Activated CD4-positive, alpha-beta memory T cell treated with anti-CD3 and anti-CD28 coated beads for 36 hours (primary cell): ENCODE measurements at regions not wholly inside any gene's neighbourhood (a gene's known extent, or its start where the extent isn't known, plus 50 kb on each side); places are given as distances from the start of the nearest gene placed in this dataset.

Source experiments
- CTCF ChIA-PET: fragments of 350-600 bp; sonication (Branson Sonifier 250); formaldehyde crosslinking; loops from one replicate; lab custom pipeline; 2021; ENCODE audit warnings: antibody characterized with exemption, inconsistent platforms; lab: Charles Lee
- POLR2A ChIA-PET: fragments of 350-600 bp; sonication (Branson Sonifier 250); formaldehyde crosslinking; loops from one replicate; lab custom pipeline; 2021; ENCODE audit warnings: antibody characterized with exemption; lab: Charles Lee
- DNase-seq: peaks from one replicate; pipeline ENCODE4 v3.0.0-alpha.2; 2020
- H3K27ac Mint-ChIP-seq: one replicate; pipeline ENCODE4 v1.8.0; 2021; ENCODE audit warnings: mixed read lengths
- H3K27me3 Mint-ChIP-seq: one replicate; pipeline ENCODE4 v1.8.0; 2021; ENCODE audit warnings: mixed read lengths
- H3K36me3 Mint-ChIP-seq: one replicate; pipeline ENCODE4 v1.8.0; 2021; ENCODE audit warnings: mixed read lengths
- H3K4me1 Mint-ChIP-seq: one replicate; pipeline ENCODE4 v1.8.0; 2021; ENCODE audit warnings: low read depth, mixed read lengths
- H3K4me3 Mint-ChIP-seq: one replicate; pipeline ENCODE4 v1.8.0; 2021; ENCODE audit warnings: mild to moderate bottlenecking, mixed read lengths
- H3K9me3 Mint-ChIP-seq: one replicate; pipeline ENCODE4 v1.8.0; 2021; ENCODE audit warnings: mixed read lengths
- intact Hi-C: fragments of 100-400 bp; cut with micrococcal nuclease; formaldehyde crosslinking; loops from one replicate; pipeline ENCODE4 v1.15.1; 2023

GRCh38 chr18:75116165-75116564, 92.8 kb downstream of the PTGR3 start:
- Mint-ChIP-seq H3K27ac (no peak overlapping the region), H3K4me3 (no peak overlapping the region), H3K4me1 (no peaks in the 10 kb centered on the region), H3K36me3 (no peaks in the 10 kb centered on the region), H3K9me3 (no peaks in the 10 kb centered on the region), H3K27me3 (peaks cover 2% of the 10 kb centered on the region)
- intact Hi-C loops, result no loop called here
- POLR2A ChIA-PET, result no interaction called here
- no peak for DNase-seq
- CTCF ChIA-PET, result no interaction called here

- Mint-ChIP-seq H3K27ac (no peak overlapping the region), H3K9me3 (no peaks in the 10 kb centered on the region), H3K27me3 (peaks cover 2% of the 10 kb centered on the region), H3K36me3 (no peaks in the 10 kb centered on the region), H3K4me1 (no peaks in the 10 kb centered on the region), H3K4me3 (no peak overlapping the region)
- POLR2A ChIA-PET, result no interaction called here
- DNase-seq, result no peak
- intact Hi-C loops, result no loop called here
- CTCF ChIA-PET, result no interaction called here
These were observed 93.4 kb downstream of the PTGR3 start for GRCh38 chr18:75115514-75115913.
